ENCODE measurements at regions not wholly inside any gene's neighbourhood (a gene's known extent, or its start where the extent isn't known, plus 50 kb on each side); places are given as distances from the start of the nearest gene placed in this dataset.

DNA sequence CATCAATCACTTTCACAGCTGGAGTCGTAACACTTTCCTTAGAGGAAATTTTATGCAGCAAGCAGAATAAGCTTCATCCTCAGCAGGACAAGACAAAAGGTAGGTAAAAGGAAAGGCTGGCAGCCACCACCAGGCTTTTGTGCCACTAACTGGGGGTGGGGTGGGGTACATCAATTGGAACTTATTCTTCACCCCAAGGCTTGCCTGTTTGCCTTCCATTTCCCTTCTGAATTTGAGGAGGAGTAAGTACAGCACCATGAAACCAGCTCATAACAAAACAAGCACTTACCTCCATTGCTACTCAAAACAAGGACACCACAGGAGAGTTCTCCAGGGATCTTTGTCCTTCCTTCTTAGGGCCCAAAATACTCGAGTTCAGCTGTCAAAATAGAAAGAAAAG lies 296.8 kb downstream of the ARRDC4 start:
- no peaks in the 10 kb centered on the region for H3K36me3 ChIP-seq (ENCODE audit: control insufficient read depth, insufficient read depth, low read length)
- no peak overlapping the region for H3K27ac ChIP-seq (ENCODE audit: extremely low read depth, low read depth, low read length)
- H3K4me2 ChIP-seq (ENCODE audit: insufficient read depth, low read length), result no peak overlapping the region
- DNase-seq (ENCODE audit: extremely low read depth in 1 of 4, low spot score in 3 of 4) (no peak), ATAC-seq (no peak), FAIRE-seq (no peak)
- H3K9ac ChIP-seq (ENCODE audit: insufficient read depth in 1 of 2, low read depth in 2 of 2, low read length in 2 of 2), result no peak overlapping the region
- no peaks in the 10 kb centered on the region for H3K4me1 ChIP-seq (replicated peaks in 1 of 2; ENCODE audit: control insufficient read depth in 2 of 2, insufficient read depth in 2 of 2, low read length in 2 of 2)
- in situ Hi-C loops (cut with MboI) (no loop called here), intact Hi-C loops (cut with micrococcal nuclease) (no loop called here)
- no peaks in the 10 kb centered on the region for H3K27me3 ChIP-seq (ENCODE audit: control insufficient read depth in 2 of 2, insufficient read depth in 2 of 2, low read length in 2 of 2)
- 0% methylated on average over 2 of the region's 2 CpGs for WGBS (ENCODE audit: insufficient coverage, low coverage, missing lambda C conversion rate)
- BruUV-seq (replicated peaks), result no TSS peak
- POLR2A ChIA-PET, result no interaction called here
- H3K4me3 ChIP-seq, result no peak overlapping the region
- no peaks in the 10 kb centered on the region for H3K9me1 ChIP-seq (ENCODE audit: control insufficient read depth, insufficient read depth, low read length)
- no peaks in the 10 kb centered on the region for H3K79me2 ChIP-seq (ENCODE audit: control insufficient read depth, insufficient read depth, low read length)
- no peaks in the 10 kb centered on the region for H4K20me1 ChIP-seq (replicated peaks; ENCODE audit: control insufficient read depth, insufficient read depth, low read length)
- H2AFZ ChIP-seq (ENCODE audit: low read depth, low read length), result no peak overlapping the region
- CTCF ChIA-PET (ENCODE audit: low intra/inter-chr PET ratio), result no interaction called here
- H3K9me3 ChIP-seq (replicated peaks; ENCODE audit: control insufficient read depth, insufficient read depth, low read depth, low read length), result no peaks in the 10 kb centered on the region
- TF ChIP-seq TAF7 (tag; IDR thresholded peaks at IDR 0.05), result no peak
- TF ChIP-seq KLF13 (tag; IDR thresholded peaks at IDR 0.05; ENCODE audit: borderline replicate concordance, low read depth), result no peak
- TF ChIP-seq ZNF785 (CRISPR knock-in tag; IDR thresholded peaks at IDR 0.05), result no peak
- TF ChIP-seq FUS (optimal IDR thresholded peaks at IDR 0.05; ENCODE audit: low read depth, low read length), result no peak
- TF ChIP-seq ZNF766 (CRISPR knock-in tag; conservative IDR thresholded peaks at IDR 0.05), result no peak
- TF ChIP-seq, protein P1, sequence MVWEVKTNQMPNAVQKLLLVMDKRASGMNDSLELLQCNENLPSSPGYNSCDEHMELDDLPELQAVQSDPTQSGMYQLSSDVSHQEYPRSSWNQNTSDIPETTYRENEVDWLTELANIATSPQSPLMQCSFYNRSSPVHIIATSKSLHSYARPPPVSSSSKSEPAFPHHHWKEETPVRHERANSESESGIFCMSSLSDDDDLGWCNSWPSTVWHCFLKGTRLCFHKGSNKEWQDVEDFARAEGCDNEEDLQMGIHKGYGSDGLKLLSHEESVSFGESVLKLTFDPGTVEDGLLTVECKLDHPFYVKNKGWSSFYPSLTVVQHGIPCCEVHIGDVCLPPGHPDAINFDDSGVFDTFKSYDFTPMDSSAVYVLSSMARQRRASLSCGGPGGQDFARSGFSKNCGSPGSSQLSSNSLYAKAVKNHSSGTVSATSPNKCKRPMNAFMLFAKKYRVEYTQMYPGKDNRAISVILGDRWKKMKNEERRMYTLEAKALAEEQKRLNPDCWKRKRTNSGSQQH (CRISPR knock-in tag; IDR thresholded peaks at IDR 0.05), result no peak
- TF ChIP-seq, protein P2, sequence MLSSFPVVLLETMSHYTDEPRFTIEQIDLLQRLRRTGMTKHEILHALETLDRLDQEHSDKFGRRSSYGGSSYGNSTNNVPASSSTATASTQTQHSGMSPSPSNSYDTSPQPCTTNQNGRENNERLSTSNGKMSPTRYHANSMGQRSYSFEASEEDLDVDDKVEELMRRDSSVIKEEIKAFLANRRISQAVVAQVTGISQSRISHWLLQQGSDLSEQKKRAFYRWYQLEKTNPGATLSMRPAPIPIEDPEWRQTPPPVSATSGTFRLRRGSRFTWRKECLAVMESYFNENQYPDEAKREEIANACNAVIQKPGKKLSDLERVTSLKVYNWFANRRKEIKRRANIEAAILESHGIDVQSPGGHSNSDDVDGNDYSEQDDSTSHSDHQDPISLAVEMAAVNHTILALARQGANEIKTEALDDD (IDR thresholded peaks at IDR 0.05), result no peak
- TF ChIP-seq, protein P3, sequence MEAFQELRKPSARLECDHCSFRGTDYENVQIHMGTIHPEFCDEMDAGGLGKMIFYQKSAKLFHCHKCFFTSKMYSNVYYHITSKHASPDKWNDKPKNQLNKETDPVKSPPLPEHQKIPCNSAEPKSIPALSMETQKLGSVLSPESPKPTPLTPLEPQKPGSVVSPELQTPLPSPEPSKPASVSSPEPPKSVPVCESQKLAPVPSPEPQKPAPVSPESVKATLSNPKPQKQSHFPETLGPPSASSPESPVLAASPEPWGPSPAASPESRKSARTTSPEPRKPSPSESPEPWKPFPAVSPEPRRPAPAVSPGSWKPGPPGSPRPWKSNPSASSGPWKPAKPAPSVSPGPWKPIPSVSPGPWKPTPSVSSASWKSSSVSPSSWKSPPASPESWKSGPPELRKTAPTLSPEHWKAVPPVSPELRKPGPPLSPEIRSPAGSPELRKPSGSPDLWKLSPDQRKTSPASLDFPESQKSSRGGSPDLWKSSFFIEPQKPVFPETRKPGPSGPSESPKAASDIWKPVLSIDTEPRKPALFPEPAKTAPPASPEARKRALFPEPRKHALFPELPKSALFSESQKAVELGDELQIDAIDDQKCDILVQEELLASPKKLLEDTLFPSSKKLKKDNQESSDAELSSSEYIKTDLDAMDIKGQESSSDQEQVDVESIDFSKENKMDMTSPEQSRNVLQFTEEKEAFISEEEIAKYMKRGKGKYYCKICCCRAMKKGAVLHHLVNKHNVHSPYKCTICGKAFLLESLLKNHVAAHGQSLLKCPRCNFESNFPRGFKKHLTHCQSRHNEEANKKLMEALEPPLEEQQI (IDR thresholded peaks at IDR 0.05), result no peak
- no peak for TF ChIP-seq FOXK2 (conservative IDR thresholded peaks at IDR 0.05 in 1 of 2, IDR thresholded peaks at IDR 0.05 in 1 of 2; ENCODE audit: low read depth in 2 of 2)
- TF ChIP-seq FOXJ3 (CRISPR knock-in tag; IDR thresholded peaks at IDR 0.05), result no peak
- TF ChIP-seq SMC3 (conservative IDR thresholded peaks at IDR 0.05; ENCODE audit: insufficient read depth, low read depth, low read length), result no peak
- no peak for TF ChIP-seq NR4A1 (CRISPR knock-in tag; IDR thresholded peaks at IDR 0.05)
- no peak for TF ChIP-seq NR4A1 (tag; IDR thresholded peaks at IDR 0.05)
- TF ChIP-seq, protein P4, sequence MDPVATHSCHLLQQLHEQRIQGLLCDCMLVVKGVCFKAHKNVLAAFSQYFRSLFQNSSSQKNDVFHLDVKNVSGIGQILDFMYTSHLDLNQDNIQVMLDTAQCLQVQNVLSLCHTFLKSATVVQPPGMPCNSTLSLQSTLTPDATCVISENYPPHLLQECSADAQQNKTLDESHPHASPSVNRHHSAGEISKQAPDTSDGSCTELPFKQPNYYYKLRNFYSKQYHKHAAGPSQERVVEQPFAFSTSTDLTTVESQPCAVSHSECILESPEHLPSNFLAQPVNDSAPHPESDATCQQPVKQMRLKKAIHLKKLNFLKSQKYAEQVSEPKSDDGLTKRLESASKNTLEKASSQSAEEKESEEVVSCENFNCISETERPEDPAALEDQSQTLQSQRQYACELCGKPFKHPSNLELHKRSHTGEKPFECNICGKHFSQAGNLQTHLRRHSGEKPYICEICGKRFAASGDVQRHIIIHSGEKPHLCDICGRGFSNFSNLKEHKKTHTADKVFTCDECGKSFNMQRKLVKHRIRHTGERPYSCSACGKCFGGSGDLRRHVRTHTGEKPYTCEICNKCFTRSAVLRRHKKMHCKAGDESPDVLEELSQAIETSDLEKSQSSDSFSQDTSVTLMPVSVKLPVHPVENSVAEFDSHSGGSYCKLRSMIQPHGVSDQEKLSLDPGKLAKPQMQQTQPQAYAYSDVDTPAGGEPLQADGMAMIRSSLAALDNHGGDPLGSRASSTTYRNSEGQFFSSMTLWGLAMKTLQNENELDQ (CRISPR knock-in tag; IDR thresholded peaks at IDR 0.05; ENCODE audit: borderline replicate concordance), result no peak
- TF ChIP-seq ZNF57 (CRISPR knock-in tag; IDR thresholded peaks at IDR 0.05), result no peak
- TF ChIP-seq ZFX (CRISPR knock-in tag; IDR thresholded peaks at IDR 0.05), result no peak
- no peak for TF ChIP-seq GATAD2B (IDR thresholded peaks at IDR 0.05; ENCODE audit: borderline replicate concordance)
- TF ChIP-seq NEUROD1 (IDR thresholded peaks at IDR 0.05; ENCODE audit: borderline replicate concordance, low read depth, low read length, partially characterized antibody), result no peak
